ENCODE measurements at regions not wholly inside any gene's neighbourhood (a gene's known extent, or its start where the extent isn't known, plus 50 kb on each side); places are given as distances from the start of the nearest gene placed in this dataset.
"Not testable (repeated sequence)": the region's sequence is repeated elsewhere in the genome, so short reads cannot be mapped to it uniquely, and the experiment has no call there.

GRCh38 chr19:20272627-20273010 lies 105.6 kb downstream of the ZNF486 start:
- WGBS, 2 donors, result 92 to 95% methylated on average over 8 of the region's 8 CpGs
- not testable (repeated sequence) for H3K9me3 ChIP-seq (ENCODE audit: control insufficient read depth, low read length)

GRCh38 chr19:20271927-20272626 lies 105.1 kb downstream of the ZNF486 start:
- H3K27me3 ChIP-seq (ENCODE audit: control insufficient read depth in 1 of 2, insufficient read depth in 2 of 2, low read length in 1 of 2); H3K27ac ChIP-seq (ENCODE audit: low read depth in 1 of 2, low read length in 2 of 2); intact Hi-C loops (cut with DNase I); H3K36me3 ChIP-seq (ENCODE audit: control insufficient read depth in 1 of 2, insufficient read depth in 2 of 2, low read length in 1 of 2); ATAC-seq (ENCODE audit: low FRiP score); H3K9me3 ChIP-seq (ENCODE audit: control insufficient read depth, low read length); H3K4me3 ChIP-seq (ENCODE audit: low read length in 2 of 2); DNase-seq; H3K4me1 ChIP-seq (ENCODE audit: control insufficient read depth in 1 of 2, insufficient read depth in 2 of 2, low read length in 2 of 2): not testable (repeated sequence)
- WGBS, 2 donors, result 89 to 92% methylated on average over 7 of the region's 7 CpGs

More at GRCh38 chr19:20272627-20273010, 105.6 kb downstream of the ZNF486 start:
- H3K27me3 ChIP-seq (ENCODE audit: control insufficient read depth in 1 of 2, insufficient read depth in 2 of 2, low read length in 1 of 2); H3K27ac ChIP-seq (ENCODE audit: low read depth in 1 of 2, low read length in 2 of 2); ATAC-seq (ENCODE audit: low FRiP score); H3K4me1 ChIP-seq (ENCODE audit: control insufficient read depth in 1 of 2, insufficient read depth in 2 of 2, low read length in 2 of 2); H3K36me3 ChIP-seq (ENCODE audit: control insufficient read depth in 1 of 2, insufficient read depth in 2 of 2, low read length in 1 of 2); intact Hi-C loops (cut with DNase I); DNase-seq; H3K4me3 ChIP-seq (ENCODE audit: low read length in 2 of 2): not testable (repeated sequence)

- Histone ChIP-seq H3K36me3 (ENCODE audit: control insufficient read depth in 1 of 2, insufficient read depth in 2 of 2, low read length in 1 of 2) (no peaks in the 10 kb centered on the region), H3K9me3 (ENCODE audit: control insufficient read depth, low read length) (no peaks in the 10 kb centered on the region), H3K4me1 (ENCODE audit: control insufficient read depth in 1 of 2, insufficient read depth in 2 of 2, low read length in 2 of 2) (no peaks in the 10 kb centered on the region), H3K27ac (ENCODE audit: low read depth in 1 of 2, low read length in 2 of 2) (no peak overlapping the region), H3K4me3 (ENCODE audit: low read length in 2 of 2) (no peak overlapping the region), H3K27me3 (ENCODE audit: control insufficient read depth in 1 of 2, insufficient read depth in 2 of 2, low read length in 1 of 2) (no peaks in the 10 kb centered on the region)
- no peak for DNase-seq
- ATAC-seq (ENCODE audit: low FRiP score), result no peak
- intact Hi-C loops (cut with DNase I), result no loop called here
- 77 to 78% methylated on average over 12 of the region's 12 CpGs for WGBS, 2 donors
These were observed 104.4 kb downstream of the ZNF486 start for GRCh38 chr19:20271215-20271926.

- Histone ChIP-seq H3K36me3 (ENCODE audit: control insufficient read depth in 1 of 2, insufficient read depth in 2 of 2, low read length in 1 of 2) (no peaks in the 10 kb centered on the region), H3K4me3 (ENCODE audit: low read length in 2 of 2) (no peak overlapping the region), H3K4me1 (ENCODE audit: control insufficient read depth in 1 of 2, insufficient read depth in 2 of 2, low read length in 2 of 2) (no peaks in the 10 kb centered on the region), H3K9me3 (ENCODE audit: control insufficient read depth, low read length) (no peaks in the 10 kb centered on the region), H3K27me3 (ENCODE audit: control insufficient read depth in 1 of 2, insufficient read depth in 2 of 2, low read length in 1 of 2) (no peaks in the 10 kb centered on the region), H3K27ac (ENCODE audit: low read depth in 1 of 2, low read length in 2 of 2) (no peak overlapping the region)
- WGBS, 2 donors, result 90 to 92% methylated on average over 7 of the region's 7 CpGs
- DNase-seq (no peak), ATAC-seq (ENCODE audit: low FRiP score) (no peak)
- intact Hi-C loops (cut with DNase I), result no loop called here
These were observed 102.4 kb downstream of the ZNF486 start for GRCh38 chr19:20269461-20269860.

- H3K27me3 ChIP-seq (ENCODE audit: control insufficient read depth in 1 of 2, insufficient read depth in 2 of 2, low read length in 1 of 2); intact Hi-C loops (cut with DNase I): not testable (repeated sequence)
These were observed 94.5 kb downstream of the ZNF486 start for GRCh38 chr19:20261513-20261912.

GRCh38 chr19:20260738-20261137 lies 93.7 kb downstream of the ZNF486 start:
- H3K9me3 ChIP-seq (ENCODE audit: control insufficient read depth, low read length); H3K36me3 ChIP-seq (ENCODE audit: control insufficient read depth in 1 of 2, insufficient read depth in 2 of 2, low read length in 1 of 2); H3K27ac ChIP-seq (ENCODE audit: low read depth in 1 of 2, low read length in 2 of 2); H3K27me3 ChIP-seq (ENCODE audit: control insufficient read depth in 1 of 2, insufficient read depth in 2 of 2, low read length in 1 of 2); H3K4me1 ChIP-seq (ENCODE audit: control insufficient read depth in 1 of 2, insufficient read depth in 2 of 2, low read length in 2 of 2); ATAC-seq (ENCODE audit: low FRiP score); intact Hi-C loops (cut with DNase I); DNase-seq; H3K4me3 ChIP-seq (ENCODE audit: low read length in 2 of 2): not testable (repeated sequence)
- WGBS, 2 donors, result 45 to 52% methylated on average over 8 of the region's 8 CpGs

More at GRCh38 chr19:20261513-20261912, 94.5 kb downstream of the ZNF486 start:
- not testable (repeated sequence) for H3K27ac ChIP-seq (ENCODE audit: low read depth in 1 of 2, low read length in 2 of 2); H3K36me3 ChIP-seq (ENCODE audit: control insufficient read depth in 1 of 2, insufficient read depth in 2 of 2, low read length in 1 of 2); H3K9me3 ChIP-seq (ENCODE audit: control insufficient read depth, low read length); DNase-seq; H3K4me1 ChIP-seq (ENCODE audit: control insufficient read depth in 1 of 2, insufficient read depth in 2 of 2, low read length in 2 of 2); H3K4me3 ChIP-seq (ENCODE audit: low read length in 2 of 2); ATAC-seq (ENCODE audit: low FRiP score)

GRCh38 chr19:20259615-20260014 lies 92.6 kb downstream of the ZNF486 start:
- intact Hi-C loops (cut with DNase I), result no loop called here
- Histone ChIP-seq H3K4me1 (ENCODE audit: control insufficient read depth in 1 of 2, insufficient read depth in 2 of 2, low read length in 2 of 2) (no peaks in the 10 kb centered on the region), H3K36me3 (ENCODE audit: control insufficient read depth in 1 of 2, insufficient read depth in 2 of 2, low read length in 1 of 2) (no peaks in the 10 kb centered on the region), H3K27ac (ENCODE audit: low read depth in 1 of 2, low read length in 2 of 2) (no peak overlapping the region), H3K9me3 (ENCODE audit: control insufficient read depth, low read length) (no peaks in the 10 kb centered on the region), H3K27me3 (ENCODE audit: control insufficient read depth in 1 of 2, insufficient read depth in 2 of 2, low read length in 1 of 2) (no peaks in the 10 kb centered on the region), H3K4me3 (ENCODE audit: low read length in 2 of 2) (no peak overlapping the region)
- WGBS, 2 donors, result 43% methylated on average over 1 of the region's 1 CpG
- DNase-seq (no peak), ATAC-seq (ENCODE audit: low FRiP score) (no peak)

GRCh38 chr19:20256606-20257005 lies 89.6 kb downstream of the ZNF486 start:
- H3K27me3 ChIP-seq (ENCODE audit: control insufficient read depth in 1 of 2, insufficient read depth in 2 of 2, low read length in 1 of 2), result no peaks in the 10 kb centered on the region
- DNase-seq (no peak), ATAC-seq (ENCODE audit: low FRiP score) (no peak)
- no peaks in the 10 kb centered on the region for H3K9me3 ChIP-seq (ENCODE audit: control insufficient read depth, low read length)
- 90 to 97% methylated on average over 2 of the region's 2 CpGs for WGBS, 2 donors
- H3K36me3 ChIP-seq (ENCODE audit: control insufficient read depth in 1 of 2, insufficient read depth in 2 of 2, low read length in 1 of 2), result no peaks in the 10 kb centered on the region
- no peaks in the 10 kb centered on the region for H3K4me1 ChIP-seq (ENCODE audit: control insufficient read depth in 1 of 2, insufficient read depth in 2 of 2, low read length in 2 of 2)
- H3K4me3 ChIP-seq (ENCODE audit: low read length in 2 of 2), result no peak overlapping the region
- intact Hi-C loops (cut with DNase I), result no loop called here
- H3K27ac ChIP-seq (ENCODE audit: low read depth in 1 of 2, low read length in 2 of 2), result no peak overlapping the region

- no peaks in the 10 kb centered on the region for H3K4me1 ChIP-seq (ENCODE audit: control insufficient read depth in 1 of 2, insufficient read depth in 2 of 2, low read length in 2 of 2)
- no peak for DNase-seq
- H3K27me3 ChIP-seq (ENCODE audit: control insufficient read depth in 1 of 2, insufficient read depth in 2 of 2, low read length in 1 of 2), result no peaks in the 10 kb centered on the region
- H3K36me3 ChIP-seq (ENCODE audit: control insufficient read depth in 1 of 2, insufficient read depth in 2 of 2, low read length in 1 of 2), result no peaks in the 10 kb centered on the region
- 64 to 70% methylated on average over 5 of the region's 5 CpGs for WGBS, 2 donors
- H3K9me3 ChIP-seq (ENCODE audit: control insufficient read depth, low read length), result no peaks in the 10 kb centered on the region
- no peak for ATAC-seq (ENCODE audit: low FRiP score)
- no peak overlapping the region for H3K27ac ChIP-seq (ENCODE audit: low read depth in 1 of 2, low read length in 2 of 2)
- intact Hi-C loops (cut with DNase I), result no loop called here
- H3K4me3 ChIP-seq (ENCODE audit: low read length in 2 of 2), result no peak overlapping the region
These were observed 87.1 kb downstream of the ZNF486 start for GRCh38 chr19:20254121-20254520.
